ENCODE measurements at regions not wholly inside any gene's neighbourhood (a gene's known extent, or its start where the extent isn't known, plus 50 kb on each side); places are given as distances from the start of the nearest gene placed in this dataset.

DNA sequence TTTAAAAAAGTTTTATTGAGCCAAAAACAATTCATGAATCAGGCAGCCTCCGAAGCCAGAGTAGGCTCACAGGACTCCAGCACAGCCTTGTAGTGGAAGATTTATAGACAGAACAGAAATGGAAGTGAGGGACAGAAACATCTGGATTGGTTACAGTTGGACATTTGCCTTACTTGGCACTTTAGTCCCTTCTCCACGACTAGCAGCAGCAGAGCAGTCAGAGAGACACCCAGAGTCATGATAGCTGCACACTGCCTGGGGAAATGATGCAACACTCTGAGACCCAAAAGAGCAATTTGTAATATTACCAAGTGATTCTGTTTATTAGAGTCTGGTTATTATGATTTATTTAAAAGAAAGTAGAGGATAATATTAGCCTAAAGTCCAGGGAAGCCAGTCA, 72.2 kb upstream of the KRTAP11-1 start:
- TF ChIP-seq YY1 (IDR thresholded peaks at IDR 0.05; ENCODE audit: low read depth) (no peak), EP300 (IDR thresholded peaks at IDR 0.05; ENCODE audit: borderline replicate concordance in 1 of 2, low read depth in 1 of 2, low read length in 1 of 2) (no peak), SMC3 (IDR thresholded peaks at IDR 0.05; ENCODE audit: low read depth, low read length) (no peak), TAF1 (IDR thresholded peaks at IDR 0.05; ENCODE audit: borderline replicate concordance, low read depth, low read length) (no peak), JUND (IDR thresholded peaks at IDR 0.05) (no peak)
- TF ChIP-seq, protein P1, sequence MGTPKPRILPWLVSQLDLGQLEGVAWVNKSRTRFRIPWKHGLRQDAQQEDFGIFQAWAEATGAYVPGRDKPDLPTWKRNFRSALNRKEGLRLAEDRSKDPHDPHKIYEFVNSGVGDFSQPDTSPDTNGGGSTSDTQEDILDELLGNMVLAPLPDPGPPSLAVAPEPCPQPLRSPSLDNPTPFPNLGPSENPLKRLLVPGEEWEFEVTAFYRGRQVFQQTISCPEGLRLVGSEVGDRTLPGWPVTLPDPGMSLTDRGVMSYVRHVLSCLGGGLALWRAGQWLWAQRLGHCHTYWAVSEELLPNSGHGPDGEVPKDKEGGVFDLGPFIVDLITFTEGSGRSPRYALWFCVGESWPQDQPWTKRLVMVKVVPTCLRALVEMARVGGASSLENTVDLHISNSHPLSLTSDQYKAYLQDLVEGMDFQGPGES (IDR thresholded peaks at IDR 0.05; ENCODE audit: low read depth, low read length): no peak
